ENCODE measurements at regions not wholly inside any gene's neighbourhood (a gene's known extent, or its start where the extent isn't known, plus 50 kb on each side); places are given as distances from the start of the nearest gene placed in this dataset.

- Histone ChIP-seq H3K4me1 (no peaks in the 10 kb centered on the region), H3K9me3 (no peaks in the 10 kb centered on the region), H3K36me3 (no peaks in the 10 kb centered on the region), H3K4me3 (no peak overlapping the region), H3K27ac (no peak overlapping the region), H3K27me3 (no peaks in the 10 kb centered on the region)
- no peak for ATAC-seq
- intact Hi-C loops (cut with DNase I), result no loop called here
- TF ChIP-seq CTCF (IDR thresholded peaks at IDR 0.05), result no peak
- no peak for DNase-seq
Observed at GRCh38 chr10:121250995-121251764, 347.1 kb downstream of the FGFR2 start.

- no peak for TF ChIP-seq CTCF (IDR thresholded peaks at IDR 0.05)
- H3K9me3 ChIP-seq, result no peaks in the 10 kb centered on the region
- no peaks in the 10 kb centered on the region for H3K36me3 ChIP-seq
- H3K27ac ChIP-seq, result no peak overlapping the region
- no peaks in the 10 kb centered on the region for H3K4me1 ChIP-seq
- no peaks in the 10 kb centered on the region for H3K27me3 ChIP-seq
- no peak overlapping the region for H3K4me3 ChIP-seq
- intact Hi-C loops (cut with DNase I), result no loop called here
- ATAC-seq (no peak), DNase-seq (no peak)
Observed at GRCh38 chr10:121252756-121253155, 345.5 kb downstream of the FGFR2 start.

GRCh38 chr10:121260377-121260776 is 337.9 kb downstream of the FGFR2 start:
- DNase-seq (no peak), ATAC-seq (no peak)
- Histone ChIP-seq H3K4me3 (no peak overlapping the region), H3K36me3 (no peaks in the 10 kb centered on the region), H3K9me3 (no peaks in the 10 kb centered on the region), H3K4me1 (no peaks in the 10 kb centered on the region), H3K27ac (no peak overlapping the region), H3K27me3 (no peaks in the 10 kb centered on the region)
- intact Hi-C loops (cut with DNase I), result no loop called here
- TF ChIP-seq CTCF (IDR thresholded peaks at IDR 0.05), result no peak

- DNase-seq, result no peak
- no peak overlapping the region for H3K27ac ChIP-seq
- no peaks in the 10 kb centered on the region for H3K27me3 ChIP-seq
- TF ChIP-seq CTCF (IDR thresholded peaks at IDR 0.05), result no peak
- H3K4me3 ChIP-seq, result no peak overlapping the region
- ATAC-seq, result no peak
- no peaks in the 10 kb centered on the region for H3K36me3 ChIP-seq
- no peaks in the 10 kb centered on the region for H3K9me3 ChIP-seq
- intact Hi-C loops (cut with DNase I), result no loop called here
- no peaks in the 10 kb centered on the region for H3K4me1 ChIP-seq
Observed at GRCh38 chr10:121261665-121262064, 336.6 kb downstream of the FGFR2 start.

- no peaks in the 10 kb centered on the region for H3K9me3 ChIP-seq
- DNase-seq (no peak), ATAC-seq (peak; percentile 20)
- no peak overlapping the region for H3K27ac ChIP-seq
- no peak for TF ChIP-seq CTCF (IDR thresholded peaks at IDR 0.05)
- intact Hi-C loops (cut with DNase I), result no loop called here
- H3K4me1 ChIP-seq, result no peaks in the 10 kb centered on the region
- H3K27me3 ChIP-seq, result no peaks in the 10 kb centered on the region
- H3K4me3 ChIP-seq, result no peak overlapping the region
- H3K36me3 ChIP-seq, result no peaks in the 10 kb centered on the region
Observed at GRCh38 chr10:121262774-121263430, 335.3 kb downstream of the FGFR2 start.

Data from upper lobe of right lung (tissue), 1 donor.